Suppressor macrophage treated with lipopolysaccharide for 4 hours (primary cell): ENCODE measurements at regions not wholly inside any gene's neighbourhood (a gene's known extent, or its start where the extent isn't known, plus 50 kb on each side); places are given as distances from the start of the nearest gene placed in this dataset.

Source experiments
- DNase-seq: peaks from one replicate; pipeline ENCODE4 v3.0.0-alpha.2; 2020

DNA sequence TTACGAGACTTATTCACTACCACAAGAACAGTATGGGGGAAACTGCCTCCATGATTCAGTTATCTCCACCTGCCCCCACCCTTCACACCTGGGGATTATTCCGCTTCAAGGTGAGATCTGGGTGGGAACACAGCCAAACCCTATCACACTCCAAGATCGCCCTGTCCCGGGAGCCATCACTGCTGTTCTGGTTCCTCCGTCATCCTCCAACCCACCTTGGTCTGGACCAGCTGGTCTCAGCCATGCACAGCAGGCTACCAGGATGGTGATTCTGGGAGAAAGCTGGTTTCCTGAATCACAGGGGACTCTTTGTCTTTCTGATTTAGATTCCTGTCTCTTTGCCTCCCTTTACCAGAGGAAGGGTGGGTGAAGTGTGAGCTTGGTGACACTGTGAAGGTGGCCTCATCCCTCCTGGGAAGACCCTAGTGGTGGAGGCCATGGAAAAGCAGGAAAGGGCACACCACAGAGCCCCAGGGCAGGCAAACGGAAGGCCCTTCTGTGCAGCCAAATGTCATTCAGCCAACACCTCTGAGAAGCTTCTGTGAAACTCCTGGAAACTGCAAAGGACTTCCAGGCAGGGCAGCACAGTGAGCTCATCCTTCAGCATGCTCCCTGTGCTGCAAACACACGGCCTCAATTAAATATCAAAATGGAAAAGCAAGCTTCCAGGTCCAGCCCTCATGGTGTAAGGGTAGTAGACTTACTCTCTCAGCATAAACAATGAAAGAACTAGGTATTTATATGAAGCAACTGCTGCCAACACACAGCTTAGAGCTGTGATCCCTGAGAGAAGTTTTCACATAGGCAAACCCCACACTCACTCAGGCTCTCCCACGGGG is 169.8 kb downstream of the ANKRD60 start:
- DNase-seq = no peak

DNA sequence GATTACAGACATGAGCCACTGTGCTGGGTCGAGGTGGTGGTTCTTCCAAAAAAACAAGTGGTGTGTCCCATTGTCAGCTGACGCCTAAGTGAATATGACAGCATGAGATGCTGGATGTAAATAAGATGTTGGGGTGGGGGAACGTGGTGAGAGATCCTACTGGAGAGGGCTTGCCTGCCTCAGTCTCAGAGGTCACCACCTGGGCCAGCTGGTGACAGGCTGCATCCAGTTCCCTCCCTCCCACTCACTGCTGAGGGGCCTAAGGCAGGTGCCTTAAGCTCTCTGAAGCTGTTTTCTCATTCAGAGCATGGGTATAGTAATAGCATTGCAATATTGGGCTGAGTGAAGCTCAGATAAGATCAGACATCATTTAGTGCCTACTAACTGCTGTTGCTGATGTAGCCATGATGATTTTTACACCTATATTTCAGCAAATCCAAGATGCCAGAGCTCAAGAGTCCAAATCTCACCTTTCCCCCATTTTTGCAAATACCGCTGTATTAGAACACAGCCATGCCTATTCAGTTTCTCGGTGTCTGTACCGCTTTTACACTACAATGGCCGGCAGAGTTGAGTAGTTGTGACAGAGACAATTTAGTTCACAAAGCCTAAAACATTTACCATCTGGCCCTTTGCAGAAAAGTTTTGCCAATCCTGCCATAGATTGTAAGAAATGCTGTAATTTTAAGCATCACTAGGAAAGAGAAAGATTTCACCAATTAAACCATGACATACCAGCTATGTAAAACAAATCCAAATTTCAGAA is 171.3 kb downstream of the ANKRD60 start:
- DNase-seq = no peak

DNA sequence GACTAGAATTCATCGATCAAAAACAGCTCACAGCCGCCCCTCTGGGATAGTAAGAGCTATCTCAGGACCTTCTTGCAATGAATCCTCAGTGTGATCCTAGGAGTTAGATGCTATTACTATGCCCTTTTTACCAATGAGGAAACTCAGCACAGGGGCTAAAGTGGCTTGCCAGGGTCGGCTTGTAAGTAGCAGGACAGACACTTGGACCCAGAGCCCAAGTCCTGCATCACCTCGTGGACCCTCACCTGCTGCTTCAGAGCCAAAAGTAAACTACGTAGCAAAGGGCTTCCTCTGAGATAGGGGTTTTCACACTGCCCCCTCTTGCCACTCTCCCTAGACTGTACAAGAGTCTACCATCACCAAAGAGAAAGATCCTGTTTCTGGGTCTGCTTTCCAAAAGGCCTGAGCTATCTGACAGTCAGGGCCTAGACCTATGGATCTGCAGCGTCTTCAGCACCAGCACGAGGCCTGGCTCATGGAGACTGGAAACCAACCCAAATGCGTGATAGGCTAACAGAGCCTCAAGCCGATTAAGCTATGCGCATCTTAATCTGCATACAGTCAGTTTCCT is 172.3 kb downstream of the ANKRD60 start:
- no peak for DNase-seq

DNA sequence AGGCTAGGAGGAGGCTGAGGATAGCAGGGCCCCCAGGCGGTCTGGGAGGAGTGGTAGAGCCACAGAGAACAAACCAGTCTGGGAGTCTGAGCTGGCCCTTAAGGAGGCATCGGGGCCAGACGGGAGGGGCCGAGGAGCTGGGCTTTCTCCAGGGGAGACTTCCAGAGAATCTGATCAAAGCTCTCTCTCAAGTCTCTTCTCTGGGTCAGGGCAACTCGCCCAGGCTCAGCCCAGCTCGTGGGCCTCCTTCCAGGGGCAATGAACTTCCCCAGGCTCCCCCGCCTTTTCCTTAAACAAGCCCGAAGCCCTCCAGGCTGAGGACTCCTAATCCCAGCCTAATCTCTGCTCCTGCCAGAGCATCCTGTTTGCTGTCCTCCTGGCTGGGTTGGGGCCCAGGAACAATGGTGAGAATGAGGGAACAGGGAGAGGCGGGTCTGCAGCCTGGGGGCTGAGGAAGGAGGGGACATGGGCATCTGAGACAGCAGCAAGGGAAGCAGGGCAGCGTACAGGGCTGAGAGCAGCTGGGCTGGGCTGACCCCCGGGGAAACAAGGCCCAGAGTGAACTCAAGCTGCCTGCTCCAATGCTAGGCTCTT is 173.6 kb downstream of the ANKRD60 start:
- no peak for DNase-seq

DNA sequence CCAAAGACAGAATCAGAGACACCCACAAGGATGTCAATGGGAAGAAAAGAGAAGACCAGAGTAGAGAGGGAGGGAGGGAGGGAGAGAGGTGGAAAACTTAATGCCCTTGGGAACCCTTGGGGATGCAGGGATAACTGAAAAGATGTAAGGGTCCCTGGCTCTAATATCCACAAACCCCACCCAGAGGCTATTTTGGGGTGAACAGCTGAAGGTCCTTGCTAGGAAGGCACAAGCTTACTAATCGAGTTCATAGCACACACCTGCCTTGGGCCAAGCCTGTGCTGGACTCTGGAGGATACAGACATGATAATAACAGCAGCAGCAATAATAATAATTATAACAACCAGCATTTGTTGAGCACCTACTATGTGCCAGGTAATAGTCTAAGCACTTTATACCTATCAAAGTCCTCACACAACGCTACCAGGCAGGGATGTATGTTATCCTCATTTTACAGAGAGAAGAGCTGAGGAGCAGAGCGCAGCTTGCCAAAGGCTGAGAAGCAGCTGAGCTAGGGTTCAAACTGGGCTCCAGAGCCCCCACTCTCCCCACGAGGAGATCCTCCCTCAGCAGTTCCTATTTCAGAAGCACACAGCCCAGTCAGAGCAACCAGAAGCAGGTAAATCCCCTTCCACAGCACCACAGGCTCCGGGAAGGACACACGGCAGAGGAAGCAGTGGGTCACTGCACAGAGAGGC is 174.2 kb downstream of the ANKRD60 start:
- DNase-seq = no peak

DNA sequence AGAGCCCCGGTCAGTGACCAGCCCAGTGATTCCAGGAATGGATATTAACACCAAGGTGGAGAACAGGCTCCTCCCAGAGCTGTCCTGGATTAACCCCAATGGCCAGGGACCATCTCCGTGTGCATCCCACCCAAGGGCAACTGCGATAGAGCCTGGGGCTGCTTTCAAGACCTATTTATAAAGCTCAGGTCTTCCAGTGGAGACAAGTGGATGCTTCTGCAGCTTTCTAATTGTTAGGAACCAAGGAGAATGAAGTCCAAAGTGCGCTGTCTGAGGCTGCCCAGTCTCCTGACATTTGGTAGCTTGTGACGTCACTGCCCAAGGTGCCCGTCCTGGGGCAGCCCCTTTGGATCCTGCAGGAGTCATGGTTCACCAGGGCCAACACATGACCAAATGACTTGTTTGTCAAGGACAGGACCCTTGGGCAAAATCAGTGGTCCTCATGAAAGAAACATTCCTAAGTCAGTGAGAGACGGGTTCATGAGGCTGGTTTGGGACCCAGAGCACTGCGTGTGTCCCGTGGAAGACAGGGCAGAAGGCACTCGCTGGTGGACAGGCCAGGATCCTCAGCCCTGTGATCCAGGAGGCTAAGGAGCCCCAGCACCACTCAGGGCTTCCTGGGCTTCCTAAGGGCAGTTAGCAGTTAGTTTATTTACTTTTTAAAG is 174.9 kb downstream of the ANKRD60 start:
- DNase-seq = no peak

DNA sequence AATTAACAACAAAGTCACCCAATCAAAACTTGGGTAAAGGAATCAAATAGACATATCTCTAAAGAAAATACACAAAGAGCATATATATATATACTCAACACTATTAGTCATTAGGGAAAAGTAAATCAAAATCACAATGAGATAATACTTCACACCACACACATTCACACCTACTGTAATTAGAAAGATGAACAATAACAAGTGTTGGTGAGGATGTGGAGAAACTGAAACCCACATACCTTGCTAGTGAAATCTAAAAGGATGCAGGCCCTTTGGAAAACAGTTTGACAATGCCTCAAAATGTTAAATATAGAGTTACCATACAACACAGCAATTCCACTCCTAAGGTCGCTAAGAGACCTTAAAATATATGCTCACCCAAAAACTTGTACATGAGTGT is 177.1 kb downstream of the ANKRD60 start:
- no peak for DNase-seq

DNA sequence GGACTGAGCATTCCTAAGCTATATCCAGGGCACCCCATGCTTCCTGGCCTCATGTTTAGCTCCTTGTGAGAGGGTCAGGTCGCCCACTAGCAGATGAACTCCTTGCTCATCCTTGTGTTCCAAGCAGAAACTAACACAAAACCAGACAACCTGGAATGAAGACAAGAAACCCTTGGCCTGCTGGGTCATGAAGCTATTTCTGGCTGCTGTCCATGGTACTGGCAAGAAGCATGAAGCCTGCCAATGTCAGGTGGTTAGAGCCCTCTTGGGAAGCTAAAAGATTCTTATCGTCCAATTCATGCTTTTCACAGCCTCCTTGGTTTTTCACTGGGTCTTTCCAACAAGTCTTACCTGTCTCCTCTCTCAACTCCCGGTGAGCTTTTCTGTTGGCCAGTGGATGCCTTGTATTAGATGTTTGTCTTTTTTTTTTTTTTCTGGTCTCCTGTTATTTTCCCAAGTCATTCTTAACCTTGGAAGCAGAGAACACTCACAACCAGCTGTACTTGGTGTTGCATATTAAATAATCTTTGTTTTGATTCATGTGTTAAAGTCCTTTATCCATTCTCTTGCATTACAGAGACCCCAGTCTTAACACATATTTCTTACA is 180.3 kb downstream of the ANKRD60 start:
- DNase-seq = no peak

DNA sequence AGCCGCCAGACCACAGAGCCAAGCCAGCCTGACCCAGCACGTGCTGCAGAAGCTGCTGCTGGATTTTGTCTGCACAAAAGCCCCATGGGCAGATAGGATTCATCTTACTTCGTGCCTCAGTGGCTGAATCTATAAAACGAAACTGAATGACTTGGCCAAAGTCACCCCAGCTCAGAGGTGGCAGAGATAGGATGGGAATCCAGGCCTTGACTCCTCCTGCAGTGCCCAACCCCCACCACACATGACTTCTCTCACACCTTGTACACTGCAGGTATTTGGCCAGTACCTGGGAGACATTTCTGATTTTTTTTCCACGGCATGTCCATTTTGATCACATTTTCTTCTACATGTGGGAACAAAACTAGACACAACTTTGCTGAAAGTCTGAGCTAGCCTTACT is 182.1 kb downstream of the ANKRD60 start:
- no peak for DNase-seq

DNA sequence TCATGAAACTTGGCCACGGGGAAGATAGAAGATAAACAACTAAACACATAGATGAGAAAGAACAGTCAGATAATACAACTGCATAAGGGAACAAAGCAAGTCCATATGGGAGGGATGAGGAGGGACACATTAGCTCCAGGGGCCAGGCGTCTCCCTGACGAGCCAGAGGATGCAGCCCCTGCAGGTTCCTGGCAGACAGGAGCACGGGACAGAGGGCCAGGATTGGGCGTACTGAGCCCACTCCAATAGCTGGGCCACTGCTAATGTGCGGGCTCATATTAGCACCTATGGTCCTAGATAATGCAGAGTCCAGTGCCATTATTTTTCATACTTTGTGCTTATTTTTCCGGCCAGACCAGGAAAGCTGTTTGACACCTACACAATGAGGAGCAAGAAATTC is 182.9 kb downstream of the ANKRD60 start:
- no peak for DNase-seq

DNA sequence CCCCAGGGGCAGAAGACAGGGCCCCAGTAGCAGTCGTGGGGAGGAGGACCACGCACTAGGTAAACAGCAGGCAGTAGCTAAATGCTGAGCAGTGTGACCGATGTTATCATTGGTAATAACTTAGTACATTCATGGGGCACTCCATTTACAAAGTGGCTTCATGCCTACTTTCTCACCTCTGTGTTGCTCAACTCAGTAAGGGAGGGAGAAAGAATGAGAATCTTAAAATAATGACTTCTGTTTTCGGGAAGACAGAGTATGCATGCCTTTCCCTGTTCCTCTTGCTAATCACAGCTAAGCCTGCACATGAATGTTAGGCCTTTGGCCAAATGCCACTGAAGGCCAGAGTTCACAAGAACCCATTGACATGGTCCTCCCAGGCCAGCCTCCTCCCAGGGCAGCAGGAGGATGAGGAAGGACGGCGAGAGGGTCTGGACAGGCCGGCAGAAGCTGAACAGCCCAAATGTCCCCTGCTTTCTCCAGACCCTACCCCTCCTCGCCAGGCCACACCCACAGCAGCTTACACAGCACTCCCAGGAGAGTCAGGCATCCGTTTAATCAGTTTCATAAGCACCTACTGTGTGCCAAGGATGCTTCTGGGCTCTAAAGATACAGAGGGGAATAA is 183.4 kb downstream of the ANKRD60 start:
- DNase-seq = no peak

DNA sequence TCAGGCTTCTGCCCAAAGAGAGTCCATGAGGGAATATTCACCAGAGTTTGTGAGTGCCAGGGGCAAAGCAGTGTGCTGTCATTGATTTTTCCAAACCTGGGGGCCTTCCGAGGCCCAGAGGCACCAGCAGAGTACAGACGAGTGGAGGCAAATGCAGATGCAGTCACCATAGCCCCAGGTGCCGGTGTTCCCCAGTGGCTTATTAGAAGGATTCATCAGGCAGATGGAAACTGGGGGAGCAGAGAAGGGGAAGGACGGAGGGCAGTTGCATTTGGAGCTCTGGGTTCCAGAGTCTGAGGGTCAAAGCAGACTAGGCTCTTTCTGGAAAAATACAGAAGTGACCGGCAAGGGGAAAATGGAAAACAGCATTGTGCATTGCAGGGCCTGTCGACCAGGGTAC is 184.2 kb downstream of the ANKRD60 start:
- no peak for DNase-seq

DNA sequence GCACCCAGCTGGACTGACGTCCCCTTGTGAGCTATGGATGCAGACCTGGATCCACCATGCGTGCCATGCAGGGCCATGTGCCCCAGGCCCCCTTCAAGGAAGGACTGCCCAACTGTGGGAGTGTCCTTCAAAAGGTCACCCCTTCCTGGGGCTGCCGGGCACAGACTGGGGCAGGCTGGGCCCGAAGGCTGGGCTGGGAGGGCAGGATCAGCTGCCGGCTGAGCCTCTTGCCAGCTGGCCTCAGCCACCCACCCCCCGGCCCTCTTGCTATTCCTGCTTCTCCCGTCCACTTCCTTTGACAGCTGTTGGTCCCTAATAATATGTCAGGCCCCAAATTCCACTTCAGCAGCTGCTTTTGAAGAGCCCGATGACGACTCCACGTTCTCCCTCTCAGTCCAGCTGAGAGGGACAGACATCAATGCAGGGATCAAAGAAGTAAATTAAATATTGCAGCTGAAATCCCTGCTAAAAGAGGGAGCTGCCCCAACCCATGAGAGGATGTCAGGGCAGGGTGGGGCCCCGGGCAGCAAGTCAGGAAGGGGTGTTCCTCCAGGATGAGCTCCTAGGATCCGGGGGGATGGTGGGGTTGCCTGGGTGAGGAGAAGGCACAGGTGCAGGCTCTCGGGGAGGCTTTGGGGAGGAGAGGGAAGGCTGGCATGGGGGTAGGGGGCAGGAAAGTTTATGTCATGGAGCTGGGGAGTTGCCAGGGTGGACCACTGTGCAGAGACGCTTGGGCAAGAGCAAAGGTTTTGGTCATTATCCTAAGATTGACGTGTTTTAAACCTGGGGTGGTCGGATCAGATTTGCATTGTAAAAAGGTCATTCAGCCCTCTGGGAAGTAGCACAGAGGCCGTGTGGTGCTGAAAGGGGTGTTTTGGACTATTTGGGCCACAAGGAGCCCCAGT is 185.0 kb downstream of the ANKRD60 start:
- no peak for DNase-seq

DNA sequence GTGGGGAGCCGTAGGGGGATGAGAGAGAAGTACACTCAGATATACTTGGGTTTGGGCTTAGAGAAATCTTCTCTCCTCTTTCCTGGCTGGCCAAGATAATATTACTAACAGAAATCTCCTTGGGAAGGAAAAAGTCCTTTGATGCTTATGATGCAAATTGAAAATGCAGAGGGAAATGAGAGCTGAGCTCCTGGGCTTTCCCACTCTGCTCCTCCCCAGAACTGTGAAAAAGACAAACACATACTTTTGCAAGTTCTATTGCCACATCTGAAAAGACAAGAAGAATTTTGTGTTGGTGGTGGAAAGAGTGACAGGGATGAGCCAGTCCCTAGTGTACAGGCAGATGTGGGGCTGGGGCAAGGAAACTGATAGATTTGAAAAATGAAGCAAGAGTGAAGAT is 185.9 kb downstream of the ANKRD60 start:
- DNase-seq = no peak

DNA sequence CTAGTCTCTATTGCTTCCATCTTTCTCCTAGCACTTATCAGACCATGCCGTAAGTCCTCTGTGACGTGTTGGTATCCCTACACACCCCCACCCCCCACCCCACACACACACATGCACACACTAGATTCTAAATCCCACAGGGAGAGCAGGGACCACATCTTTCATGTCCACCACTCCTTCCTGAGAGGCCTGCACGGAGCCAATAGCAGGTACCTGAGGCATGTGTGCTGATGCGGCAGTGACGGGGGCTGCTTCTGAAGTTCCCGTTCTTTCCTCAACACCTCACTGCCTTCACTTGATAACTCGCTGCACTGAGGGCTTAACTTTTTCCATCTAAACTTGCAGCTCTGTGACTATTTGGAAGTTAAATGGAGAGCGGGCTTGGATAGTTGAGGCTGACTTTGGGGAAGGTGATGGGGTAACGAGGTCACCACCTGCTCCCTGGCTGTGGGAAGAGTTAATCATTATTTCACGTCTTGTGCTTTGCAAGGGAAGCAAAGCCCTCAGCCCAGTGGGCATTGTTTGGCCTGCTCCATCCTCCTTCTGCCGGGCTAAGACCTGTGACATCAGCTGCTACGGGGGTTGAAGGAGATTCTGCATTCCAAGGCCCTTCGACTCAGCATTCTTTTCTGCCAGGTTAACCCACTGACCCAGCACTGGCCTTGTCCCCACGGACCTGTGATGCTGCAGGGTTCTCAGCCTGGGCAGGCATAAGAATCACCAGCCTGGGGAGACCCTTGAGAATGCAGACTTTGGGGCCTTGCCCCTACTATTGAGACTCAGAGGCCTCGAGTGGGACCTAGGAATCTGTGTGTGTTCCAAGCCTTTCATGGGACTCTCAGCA is 187.8 kb downstream of the ANKRD60 start:
- DNase-seq = no peak

DNA sequence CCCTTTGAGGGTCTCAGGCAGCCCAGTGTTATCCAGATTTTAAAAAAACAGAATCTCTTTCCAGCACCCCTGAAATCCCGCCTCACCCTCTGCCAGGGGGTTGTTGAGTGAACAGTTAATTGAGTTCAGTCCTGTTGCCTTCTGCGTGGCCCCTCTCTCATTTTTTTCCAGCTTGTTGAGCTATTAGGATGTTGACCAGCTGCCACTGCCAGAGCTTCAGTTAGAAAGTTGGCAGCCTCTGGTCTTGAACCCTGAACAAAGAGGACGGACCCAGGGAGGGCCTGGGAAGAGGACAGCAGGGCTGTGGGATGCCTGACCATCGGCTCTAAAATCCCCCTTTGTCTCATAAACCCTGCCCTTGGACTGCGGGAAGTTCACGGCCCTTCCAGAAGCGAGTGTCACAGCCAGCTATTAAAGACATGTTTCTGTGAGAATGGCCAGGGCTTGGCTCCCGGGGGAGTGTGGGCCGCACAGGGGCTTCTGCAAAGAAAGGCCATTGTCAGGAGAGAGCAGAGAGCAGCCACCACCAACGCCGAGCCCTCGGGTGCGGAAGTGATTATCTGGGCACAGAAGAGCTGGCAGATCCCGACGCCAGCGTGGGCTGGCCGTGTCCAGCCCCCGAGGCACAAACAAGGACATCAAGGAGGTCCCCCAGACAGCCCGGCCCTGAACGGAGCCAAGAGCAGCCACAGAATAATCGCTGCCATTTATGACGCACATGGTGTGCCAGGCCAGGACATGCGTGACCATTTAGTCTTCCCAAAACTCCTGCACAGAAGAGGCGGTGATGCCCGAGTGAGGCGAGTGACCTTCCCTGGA is 189.0 kb downstream of the ANKRD60 start:
- DNase-seq = no peak

DNA sequence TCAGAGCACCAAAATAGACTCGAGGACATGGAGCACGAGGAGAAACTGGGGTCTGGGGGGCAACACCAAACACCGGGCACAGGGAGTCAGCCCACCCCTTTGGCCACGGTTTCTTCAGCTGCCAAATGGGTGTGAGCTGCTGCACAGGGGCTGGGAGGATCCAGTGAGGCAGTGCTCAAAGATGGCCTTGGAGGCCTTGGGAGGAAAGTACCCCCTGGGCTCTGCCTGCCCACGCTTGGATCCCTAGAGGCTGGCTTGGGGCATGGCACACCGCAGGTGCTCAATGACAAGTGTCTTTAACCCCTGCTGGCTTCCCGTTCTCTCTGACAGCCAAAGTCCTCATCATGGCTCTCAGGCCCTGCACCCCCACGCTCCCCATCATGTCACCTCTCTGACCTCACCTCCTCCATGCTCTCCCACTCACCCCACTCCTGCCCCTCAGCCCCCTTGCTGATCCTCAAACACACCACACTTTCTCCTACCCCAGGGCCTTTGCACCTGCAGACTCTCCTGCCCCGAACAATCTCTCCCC is 190.3 kb downstream of the ANKRD60 start:
- no peak for DNase-seq

DNA sequence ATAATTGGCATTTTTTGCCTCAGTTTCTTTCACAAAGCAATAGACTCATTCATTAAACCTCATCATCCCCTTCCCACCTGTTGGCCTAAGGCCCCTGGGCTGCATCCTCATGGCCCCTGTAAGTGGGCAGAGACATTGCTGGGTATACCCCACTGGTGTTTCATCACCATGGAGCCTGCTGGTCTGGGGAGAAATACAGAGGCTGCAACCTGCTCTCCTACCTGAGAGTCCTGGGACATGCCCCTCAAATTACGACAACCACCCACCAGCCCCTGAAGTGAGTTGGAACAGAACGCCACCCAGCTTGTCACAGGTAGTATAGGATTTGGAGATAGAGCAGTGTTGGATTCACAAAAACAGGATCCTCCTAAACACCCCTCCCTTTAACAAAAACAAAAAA is 190.8 kb downstream of the ANKRD60 start:
- DNase-seq = no peak
